ENCODE measurements at regions not wholly inside any gene's neighbourhood (a gene's known extent, or its start where the extent isn't known, plus 50 kb on each side); places are given as distances from the start of the nearest gene placed in this dataset.
"Not testable (repeated sequence)": the region's sequence is repeated elsewhere in the genome, so short reads cannot be mapped to it uniquely, and the experiment has no call there.

GRCh38 chr2:48232351-48232750 lies 82.1 kb upstream of the FOXN2 start:
- DNase-seq: no peak
- no peaks in the 10 kb centered on the region for H3K36me3 ChIP-seq
- no peaks in the 10 kb centered on the region for H3K27me3 ChIP-seq
- H3K9me3 ChIP-seq: no peaks in the 10 kb centered on the region
- WGBS, 5 donors: 76 to 94% (median 84%) methylated on average over 6 of the region's 6 CpGs
- H3K27ac ChIP-seq: no peak overlapping the region
- no peaks in the 10 kb centered on the region for H3K4me1 ChIP-seq
- H3K4me3 ChIP-seq: no peak overlapping the region
- intact Hi-C loops (cut with DNase I; ENCODE audit: low total_unique reads): no loop called here
- TF ChIP-seq POLR2A (IDR thresholded peaks at IDR 0.05) (no peak), POLR2AphosphoS5 (IDR thresholded peaks at IDR 0.05) (no peak)

GRCh38 chr2:48233005-48233404 lies 81.5 kb upstream of the FOXN2 start:
- TF ChIP-seq POLR2A (IDR thresholded peaks at IDR 0.05) (no peak), POLR2AphosphoS5 (IDR thresholded peaks at IDR 0.05) (no peak), CTCF (IDR thresholded peaks at IDR 0.05) (no peak), EP300 (IDR thresholded peaks at IDR 0.05) (no peak)
- H3K4me3 ChIP-seq: no peak overlapping the region
- intact Hi-C loops (cut with DNase I; ENCODE audit: low total_unique reads): no loop called here
- DNase-seq: no peak
- H3K27ac ChIP-seq: no peak overlapping the region
- no peaks in the 10 kb centered on the region for H3K36me3 ChIP-seq
- WGBS, 5 donors: 73 to 93% (median 86%) methylated on average over 1 of the region's 1 CpG
- H3K4me1 ChIP-seq: no peaks in the 10 kb centered on the region
- H3K27me3 ChIP-seq: no peaks in the 10 kb centered on the region
- H3K9me3 ChIP-seq: no peaks in the 10 kb centered on the region

GRCh38 chr2:48233824-48234223 lies 80.7 kb upstream of the FOXN2 start:
- WGBS, 5 donors: 82 to 96% (median 88%) methylated on average over 3 to 5 of the region's 5 CpGs
- H3K9me3 ChIP-seq; H3K36me3 ChIP-seq; H3K27ac ChIP-seq; intact Hi-C loops (cut with DNase I; ENCODE audit: low total_unique reads); H3K4me3 ChIP-seq; H3K27me3 ChIP-seq; H3K4me1 ChIP-seq; DNase-seq: not testable (repeated sequence)

- TF ChIP-seq CTCF (IDR thresholded peaks at IDR 0.05): no peak
- no peak for TF ChIP-seq EP300 (IDR thresholded peaks at IDR 0.05)
- TF ChIP-seq POLR2A (IDR thresholded peaks at IDR 0.05): no peak
- no peak for TF ChIP-seq POLR2AphosphoS5 (IDR thresholded peaks at IDR 0.05)
- intact Hi-C loops (cut with DNase I; ENCODE audit: low total_unique reads): no loop called here
- 78 to 87% (median 79%) methylated on average over 5 of the region's 5 CpGs for WGBS, 5 donors
Measured at GRCh38 chr2:48235076-48235475, 79.4 kb upstream of the FOXN2 start.

GRCh38 chr2:48238381-48238780 lies 76.1 kb upstream of the FOXN2 start:
- H3K9me3 ChIP-seq: no peaks in the 10 kb centered on the region
- H3K4me1 ChIP-seq: no peaks in the 10 kb centered on the region
- H3K4me3 ChIP-seq: no peak overlapping the region
- no peaks in the 10 kb centered on the region for H3K27me3 ChIP-seq
- TF ChIP-seq POLR2A (IDR thresholded peaks at IDR 0.05): no peak
- no peak for TF ChIP-seq CTCF (IDR thresholded peaks at IDR 0.05)
- no peak for TF ChIP-seq POLR2AphosphoS5 (IDR thresholded peaks at IDR 0.05)
- TF ChIP-seq EP300 (IDR thresholded peaks at IDR 0.05): no peak
- DNase-seq: no peak
- H3K27ac ChIP-seq: no peak overlapping the region
- intact Hi-C loops (cut with DNase I; ENCODE audit: low total_unique reads): no loop called here
- H3K36me3 ChIP-seq: no peaks in the 10 kb centered on the region
- WGBS, 5 donors: 73 to 91% (median 90%) methylated on average over 4 of the region's 4 CpGs

More at GRCh38 chr2:48235076-48235475, 79.4 kb upstream of the FOXN2 start:
- no peak overlapping the region for H3K4me3 ChIP-seq
- H3K36me3 ChIP-seq: no peaks in the 10 kb centered on the region
- no peak overlapping the region for H3K27ac ChIP-seq
- H3K27me3 ChIP-seq: no peaks in the 10 kb centered on the region
- H3K4me1 ChIP-seq: no peaks in the 10 kb centered on the region
- H3K9me3 ChIP-seq: no peaks in the 10 kb centered on the region
- no peak for DNase-seq

Data from stomach (tissue), 8 donors.